Activated naive CD4-positive, alpha-beta T cell treated with anti-CD3 and anti-CD28 coated beads for 36 hours (primary cell): ENCODE measurements at regions not wholly inside any gene's neighbourhood (a gene's known extent, or its start where the extent isn't known, plus 50 kb on each side); places are given as distances from the start of the nearest gene placed in this dataset.
"Not testable (repeated sequence)": the region's sequence is repeated elsewhere in the genome, so short reads cannot be mapped to it uniquely, and the experiment has no call there.

Experiments
- CTCF ChIA-PET: fragments of 350-600 bp; sonication (Branson Sonifier 250); formaldehyde crosslinking; loops from one replicate; lab custom pipeline; 2021; ENCODE audit warnings: antibody characterized with exemption; lab: Charles Lee
- DNase-seq: peaks from one replicate; pipeline ENCODE4 v3.0.0-alpha.2; 2020
- H3K27ac Mint-ChIP-seq: one replicate; pipeline ENCODE4 v1.8.0; 2021; ENCODE audit warnings: mild to moderate bottlenecking, mixed read lengths
- H3K27me3 Mint-ChIP-seq: one replicate; pipeline ENCODE4 v1.8.0; 2021; ENCODE audit warnings: low read depth, mixed read lengths
- H3K36me3 Mint-ChIP-seq: one replicate; pipeline ENCODE4 v1.8.0; 2021; ENCODE audit warnings: low read depth, mixed read lengths
- H3K4me1 Mint-ChIP-seq: one replicate; pipeline ENCODE4 v1.8.0; 2021; ENCODE audit warnings: low read depth, mixed read lengths
- H3K4me3 Mint-ChIP-seq: one replicate; pipeline ENCODE4 v1.8.0; 2021; ENCODE audit warnings: mild to moderate bottlenecking, moderate library complexity, mixed read lengths
- H3K9me3 Mint-ChIP-seq: one replicate; pipeline ENCODE4 v1.8.0; 2021; ENCODE audit warnings: mixed read lengths
- intact Hi-C: fragments of 100-400 bp; cut with micrococcal nuclease; formaldehyde crosslinking; loops from one replicate; pipeline ENCODE4 v1.15.1; 2023

DNA sequence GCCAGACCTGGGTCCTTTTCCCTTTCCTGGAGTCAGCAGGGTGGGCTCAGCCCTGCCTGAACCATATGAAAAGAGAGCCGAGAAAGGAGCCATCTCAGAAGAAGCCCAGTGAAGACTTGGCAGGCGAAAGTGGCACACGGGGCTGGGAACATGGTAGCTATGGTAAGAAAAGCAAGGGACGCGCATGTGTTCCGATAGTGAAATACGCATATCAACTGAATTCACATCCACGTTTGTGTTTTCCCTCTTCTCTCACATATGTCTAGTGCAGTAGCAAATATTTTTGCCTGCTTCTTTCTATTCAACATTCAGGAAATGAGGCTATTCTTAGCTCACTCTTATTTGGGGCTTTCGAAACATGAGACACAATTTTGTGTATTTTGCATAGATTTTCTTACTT, 54.1 kb upstream of the PEG3 start:
- no peak for DNase-seq
- Mint-ChIP-seq H3K9me3 (peaks cover 31% of the 10 kb centered on the region), H3K36me3 (peaks cover 3% of the 10 kb centered on the region), H3K27me3 (no peaks in the 10 kb centered on the region), H3K27ac (no peak overlapping the region), H3K4me3 (no peak overlapping the region), H3K4me1 (no peaks in the 10 kb centered on the region)
- intact Hi-C loops, result no loop called here
- CTCF ChIA-PET, result no interaction called here

DNA sequence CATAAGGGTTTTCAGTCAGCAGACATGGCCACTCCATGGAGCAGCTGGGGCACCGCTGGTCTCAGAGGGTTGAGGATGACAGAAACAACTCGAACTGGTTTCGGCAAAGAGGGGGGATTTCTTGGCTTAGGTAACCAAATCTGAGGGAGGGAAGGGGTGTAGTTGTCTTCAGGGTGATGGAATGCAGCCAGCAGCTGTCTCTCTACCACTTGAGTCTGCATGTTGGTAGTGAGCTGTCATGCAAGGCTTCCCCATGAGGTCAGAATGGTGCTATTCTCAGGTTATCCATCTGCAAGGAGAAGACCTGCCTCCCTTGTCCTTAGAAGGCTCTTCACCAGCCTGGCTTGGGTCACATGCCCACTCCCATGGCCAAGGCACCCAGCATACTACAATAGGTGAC, 55.6 kb upstream of the PEG3 start:
- no peak overlapping the region for H3K4me3 Mint-ChIP-seq
- no peak overlapping the region for H3K27ac Mint-ChIP-seq
- no peaks in the 10 kb centered on the region for H3K36me3 Mint-ChIP-seq
- no peaks in the 10 kb centered on the region for H3K27me3 Mint-ChIP-seq
- intact Hi-C loops, result no loop called here
- DNase-seq, result no peak
- H3K4me1 Mint-ChIP-seq, result no peaks in the 10 kb centered on the region
- CTCF ChIA-PET, result no interaction called here
- H3K9me3 Mint-ChIP-seq, result peaks cover 36% of the 10 kb centered on the region

DNA sequence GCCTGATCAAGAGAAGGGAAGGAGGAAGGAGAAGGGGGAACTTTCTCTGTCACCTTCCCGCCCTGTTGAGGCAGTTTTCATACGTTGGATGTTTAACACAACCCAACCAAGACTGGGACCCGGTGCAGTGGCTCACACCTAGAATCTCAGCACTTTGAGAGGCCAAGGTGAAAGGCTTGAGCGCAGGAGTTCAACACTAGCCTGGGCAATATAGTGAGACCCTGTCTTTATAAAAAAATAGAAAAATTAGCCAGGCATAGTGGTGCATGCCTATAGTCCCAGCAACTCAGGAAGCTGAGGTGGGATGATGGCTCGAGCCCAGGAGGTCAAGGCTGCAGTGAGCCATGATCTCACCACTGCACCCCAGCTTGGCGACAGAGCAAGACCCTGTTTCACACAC, 59.4 kb upstream of the PEG3 start:
- intact Hi-C loops, result no loop called here
- Mint-ChIP-seq H3K4me3 (no peak overlapping the region), H3K27ac (no peak overlapping the region), H3K27me3 (no peaks in the 10 kb centered on the region), H3K36me3 (peaks cover 4% of the 10 kb centered on the region), H3K4me1 (no peaks in the 10 kb centered on the region), H3K9me3 (peaks cover 40% of the 10 kb centered on the region)
- DNase-seq, result no peak
- CTCF ChIA-PET, result no interaction called here

DNA sequence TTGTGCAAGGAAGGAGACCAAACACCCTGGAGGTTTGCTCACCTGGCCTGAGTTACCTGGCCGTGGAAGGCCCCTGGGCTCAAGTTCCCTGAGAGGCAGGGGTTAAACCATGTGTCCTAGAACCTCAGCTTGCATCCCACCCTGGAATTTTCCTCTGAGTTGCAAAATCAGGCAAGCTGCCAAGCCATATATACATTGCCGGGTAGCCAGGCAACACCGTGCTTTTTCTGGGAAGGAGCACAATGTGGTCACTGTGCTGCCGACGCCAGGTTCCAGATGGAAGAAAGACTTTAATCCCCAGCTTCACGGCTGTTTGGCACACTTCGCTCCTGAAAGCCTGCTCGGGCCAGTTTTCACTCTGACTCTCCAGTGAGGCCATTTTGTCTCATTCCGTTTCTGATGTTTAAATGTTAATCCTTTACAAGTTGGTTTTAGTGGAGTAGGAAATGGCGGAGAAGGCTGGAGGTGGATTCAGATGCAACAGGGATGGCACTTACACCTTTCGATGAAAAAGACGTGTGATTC, 60.1 kb upstream of the PEG3 start:
- CTCF ChIA-PET, result no interaction called here
- Mint-ChIP-seq H3K4me1 (no peaks in the 10 kb centered on the region), H3K4me3 (no peak overlapping the region), H3K27ac (no peak overlapping the region), H3K36me3 (peaks cover 4% of the 10 kb centered on the region), H3K9me3 (peaks cover 42% of the 10 kb centered on the region), H3K27me3 (no peaks in the 10 kb centered on the region)
- intact Hi-C loops, result no loop called here
- no peak for DNase-seq

DNA sequence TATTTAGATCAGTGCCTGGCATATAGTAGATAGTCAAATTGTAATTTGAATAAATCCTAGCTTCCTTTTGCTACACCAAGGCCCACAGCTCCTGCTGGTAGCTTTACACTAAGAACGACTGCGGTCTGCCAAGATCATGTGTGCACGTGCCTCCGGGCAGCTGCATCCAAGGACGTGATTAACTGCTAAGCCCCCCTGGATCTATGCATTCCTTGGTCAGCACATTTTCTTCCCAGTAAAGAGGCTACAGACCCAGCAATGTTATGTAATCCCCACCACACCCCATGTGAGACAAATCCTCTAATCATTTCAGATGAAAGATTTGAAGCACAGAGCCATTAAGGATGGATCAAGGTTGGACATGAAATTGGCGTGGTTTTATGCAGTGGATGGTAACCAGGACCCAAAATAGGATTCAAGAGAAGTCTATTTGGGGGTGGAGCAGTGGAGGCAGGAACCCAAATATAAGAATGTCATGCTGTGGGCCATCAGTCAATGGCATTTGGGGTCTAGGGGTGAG, 65.2 kb upstream of the PEG3 start:
- Mint-ChIP-seq H3K4me1 (no peaks in the 10 kb centered on the region), H3K27ac (no peak overlapping the region), H3K36me3 (peaks cover 6% of the 10 kb centered on the region), H3K27me3 (no peaks in the 10 kb centered on the region), H3K4me3 (no peak overlapping the region), H3K9me3 (peaks cover 46% of the 10 kb centered on the region)
- intact Hi-C loops, result no loop called here
- CTCF ChIA-PET, result no interaction called here
- DNase-seq, result no peak

DNA sequence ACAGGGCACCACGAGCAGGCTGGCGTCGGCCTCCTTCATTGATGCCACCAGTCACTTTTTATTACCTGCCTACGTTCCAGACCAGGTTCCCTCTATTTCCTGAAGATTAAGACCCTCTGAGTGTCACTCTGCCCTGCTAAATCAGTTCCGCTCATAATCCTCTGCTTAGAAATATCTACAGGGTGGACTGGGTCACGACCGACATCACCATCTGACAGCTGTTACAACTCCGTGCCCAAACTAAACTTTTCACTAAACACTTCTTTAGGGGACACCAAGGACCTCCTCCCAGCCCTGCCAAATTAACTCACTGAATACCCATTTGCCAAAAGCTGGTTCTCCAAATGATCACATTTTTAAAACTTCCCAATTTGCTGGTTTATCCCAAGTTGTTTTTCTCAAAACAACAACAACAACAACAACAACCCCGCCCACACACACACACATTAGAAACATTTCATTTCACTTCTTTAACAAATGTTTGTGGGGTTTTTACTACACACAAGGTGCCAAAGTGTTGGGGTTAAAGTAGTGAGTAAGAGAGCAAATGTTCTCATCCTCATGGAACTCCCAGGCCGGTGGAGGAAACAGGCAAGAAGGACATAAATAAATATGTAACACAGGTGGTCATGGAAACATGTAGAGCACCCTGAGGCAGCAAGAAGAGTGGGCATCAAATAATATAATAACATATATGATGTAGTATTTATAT, 72.0 kb upstream of the PEG3 start:
- peaks cover 9% of the 10 kb centered on the region for H3K36me3 Mint-ChIP-seq
- intact Hi-C loops, result no loop called here
- H3K27me3 Mint-ChIP-seq, result no peaks in the 10 kb centered on the region
- no peak overlapping the region for H3K27ac Mint-ChIP-seq
- CTCF ChIA-PET, result no interaction called here
- no peak overlapping the region for H3K4me3 Mint-ChIP-seq
- peaks cover 37% of the 10 kb centered on the region for H3K9me3 Mint-ChIP-seq
- H3K4me1 Mint-ChIP-seq, result no peaks in the 10 kb centered on the region
- DNase-seq, result no peak

DNA sequence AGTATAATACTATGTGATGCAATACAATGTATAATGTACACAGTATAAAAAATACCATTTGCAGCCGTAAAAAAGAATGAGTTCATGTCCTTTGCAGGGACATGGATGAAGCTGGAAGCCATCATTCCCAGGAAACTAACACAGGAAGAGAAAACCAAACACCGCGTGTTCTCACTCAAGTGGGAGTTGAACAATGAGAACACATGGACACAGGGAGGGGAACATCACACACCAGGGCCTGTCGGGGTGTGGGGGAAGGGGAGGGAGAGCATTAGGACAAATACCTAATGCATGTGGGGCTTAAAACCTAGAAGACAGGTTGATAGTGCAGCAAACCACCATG, 72.6 kb upstream of the PEG3 start:
- H3K4me3 Mint-ChIP-seq, H3K4me1 Mint-ChIP-seq, H3K27ac Mint-ChIP-seq, H3K36me3 Mint-ChIP-seq, H3K27me3 Mint-ChIP-seq, intact Hi-C loops, CTCF ChIA-PET, DNase-seq: not testable (repeated sequence)
- peaks cover 33% of the 10 kb centered on the region for H3K9me3 Mint-ChIP-seq

DNA sequence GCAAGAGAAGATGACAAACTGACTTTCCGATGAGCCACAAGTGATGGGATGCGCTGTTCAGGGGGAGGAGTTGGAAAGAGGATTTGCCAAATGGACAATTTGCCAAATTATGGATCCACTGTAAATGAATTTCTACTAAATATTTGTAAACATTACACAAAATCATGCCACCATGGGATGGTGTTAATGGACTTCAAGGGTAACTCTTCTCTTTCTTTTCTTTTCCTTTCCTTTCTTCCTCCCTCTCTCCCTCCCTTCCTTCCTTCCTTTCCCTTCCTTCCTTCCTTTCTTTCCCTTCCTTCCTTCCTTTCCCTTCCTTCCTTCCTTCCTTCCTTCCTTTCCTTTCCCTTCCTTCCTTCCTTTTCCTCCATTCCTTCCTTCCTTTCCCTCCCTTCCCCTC, 76.0 kb upstream of the PEG3 start:
- peaks cover 8% of the 10 kb centered on the region for H3K36me3 Mint-ChIP-seq
- CTCF ChIA-PET, result no interaction called here
- DNase-seq, result no peak
- intact Hi-C loops, result no loop called here
- no peaks in the 10 kb centered on the region for H3K4me1 Mint-ChIP-seq
- peaks cover 45% of the 10 kb centered on the region for H3K9me3 Mint-ChIP-seq
- H3K27ac Mint-ChIP-seq, result no peak overlapping the region
- no peak overlapping the region for H3K4me3 Mint-ChIP-seq
- H3K27me3 Mint-ChIP-seq, result no peaks in the 10 kb centered on the region

DNA sequence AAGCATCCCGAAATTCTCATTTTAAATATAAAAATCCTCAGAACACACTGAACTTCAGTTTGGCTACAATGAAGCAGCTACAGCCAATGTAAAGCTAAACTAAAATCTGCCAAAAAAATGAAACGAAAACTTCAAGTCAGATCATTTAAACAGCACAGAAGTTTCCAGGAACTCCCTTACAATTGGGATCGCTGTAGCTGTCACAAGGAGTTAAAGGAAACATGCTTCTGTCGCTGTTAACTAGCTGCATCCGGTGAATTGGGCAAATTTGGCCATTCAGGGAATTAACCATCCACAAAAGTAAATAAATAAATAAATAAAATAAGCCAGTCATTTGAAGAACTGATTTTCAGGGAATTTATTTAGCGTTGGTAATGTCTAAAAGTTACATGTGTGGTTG, 77.0 kb upstream of the PEG3 start:
- Mint-ChIP-seq H3K4me3 (no peak overlapping the region), H3K4me1 (no peaks in the 10 kb centered on the region), H3K27me3 (no peaks in the 10 kb centered on the region), H3K9me3 (peaks cover 38% of the 10 kb centered on the region), H3K36me3 (peaks cover 4% of the 10 kb centered on the region), H3K27ac (no peak overlapping the region)
- CTCF ChIA-PET, result no interaction called here
- DNase-seq, result no peak
- intact Hi-C loops, result no loop called here

DNA sequence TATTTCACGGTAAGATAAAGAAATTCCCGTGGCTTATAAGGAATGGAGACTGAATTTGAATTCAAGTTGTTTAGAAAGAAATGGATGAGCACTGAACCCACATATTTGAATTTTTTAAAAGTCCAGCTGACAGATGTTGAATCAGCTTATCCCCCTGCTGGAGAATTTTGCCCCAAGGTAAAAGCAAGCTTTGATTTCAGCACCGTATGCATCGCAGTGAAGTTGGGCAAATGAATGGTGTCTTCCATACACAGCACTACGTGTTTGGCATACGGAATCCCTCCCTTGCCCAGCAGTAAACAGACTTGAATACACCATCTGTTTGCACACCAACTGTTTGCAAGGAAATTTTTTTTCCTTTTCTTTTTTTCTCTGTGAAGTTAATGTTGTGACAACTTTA, 77.5 kb upstream of the PEG3 start:
- intact Hi-C loops, result no loop called here
- Mint-ChIP-seq H3K27me3 (no peaks in the 10 kb centered on the region), H3K27ac (no peak overlapping the region), H3K9me3 (peaks cover 38% of the 10 kb centered on the region), H3K4me3 (no peak overlapping the region), H3K4me1 (no peaks in the 10 kb centered on the region), H3K36me3 (peaks cover 3% of the 10 kb centered on the region)
- DNase-seq, result no peak
- CTCF ChIA-PET, result no interaction called here

DNA sequence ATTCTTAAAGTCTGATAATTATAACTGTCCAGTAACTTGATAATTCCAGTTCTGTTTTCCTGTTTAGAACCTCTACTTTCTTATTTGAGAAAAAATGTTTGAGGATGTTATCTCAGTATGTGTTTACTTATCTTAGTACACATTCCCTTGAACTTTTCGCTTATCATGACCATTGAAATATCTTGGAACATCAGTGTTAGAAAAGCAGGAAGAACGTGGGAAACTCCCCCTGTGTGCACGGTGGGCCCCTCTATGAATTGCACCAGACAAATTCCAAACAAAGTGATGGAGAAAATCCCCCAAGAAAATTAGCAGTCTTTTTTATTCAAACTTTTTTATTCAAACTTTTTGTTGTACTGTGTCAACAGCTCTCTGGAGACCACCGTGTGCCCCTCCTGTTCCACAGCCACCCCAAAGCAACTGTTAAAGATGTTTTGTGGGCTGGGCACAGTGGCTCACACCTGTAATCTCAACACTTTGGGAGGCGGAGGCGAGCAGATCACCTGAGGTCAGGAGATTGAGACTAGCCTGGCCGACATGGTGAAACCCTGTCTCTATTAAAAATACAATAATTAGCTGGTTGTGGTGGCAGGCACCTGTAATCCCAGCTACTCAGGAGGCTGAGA, 78.3 kb upstream of the PEG3 start:
- H3K36me3 Mint-ChIP-seq, result peaks cover 1% of the 10 kb centered on the region
- CTCF ChIA-PET, result no interaction called here
- no peak overlapping the region for H3K27ac Mint-ChIP-seq
- H3K4me1 Mint-ChIP-seq, result no peaks in the 10 kb centered on the region
- no peaks in the 10 kb centered on the region for H3K27me3 Mint-ChIP-seq
- H3K4me3 Mint-ChIP-seq, result no peak overlapping the region
- H3K9me3 Mint-ChIP-seq, result peaks cover 45% of the 10 kb centered on the region
- no peak for DNase-seq
- intact Hi-C loops, result no loop called here

DNA sequence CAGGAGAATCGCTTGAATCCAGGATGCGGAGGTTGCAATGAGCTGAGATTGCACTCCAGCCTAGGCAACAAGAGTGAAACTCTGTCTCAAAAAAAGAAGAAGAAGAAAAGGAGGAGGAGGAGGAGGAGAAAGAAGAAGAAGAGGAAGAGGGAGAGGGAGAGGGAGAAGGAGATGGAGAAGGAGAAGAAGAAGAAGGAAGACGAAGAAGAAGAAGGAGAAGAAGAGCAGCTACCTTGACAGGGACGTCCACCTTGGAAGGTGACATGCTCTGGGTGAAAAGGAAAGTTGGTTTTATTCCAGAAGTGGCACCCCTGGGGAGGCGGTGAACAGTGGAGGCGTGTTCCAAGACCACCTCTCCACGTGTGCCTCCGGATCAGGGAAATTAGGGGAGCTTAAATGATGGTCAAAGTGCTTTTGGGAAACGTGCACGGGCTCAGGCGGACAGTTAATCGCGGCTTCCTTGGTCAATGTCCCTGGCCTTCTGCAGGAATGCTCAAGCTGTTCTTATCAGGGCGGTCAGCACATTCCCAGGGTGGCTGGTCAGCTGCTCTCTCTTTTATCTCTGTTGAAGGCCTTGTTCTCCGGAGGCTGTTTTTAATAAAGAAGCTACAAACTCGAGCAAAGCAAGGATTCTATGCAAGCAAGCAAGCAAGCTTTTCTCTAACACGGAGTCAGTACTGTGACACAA, 78.9 kb upstream of the PEG3 start:
- Mint-ChIP-seq H3K27ac (no peak overlapping the region), H3K36me3 (peaks cover 1% of the 10 kb centered on the region), H3K27me3 (no peaks in the 10 kb centered on the region), H3K4me1 (no peaks in the 10 kb centered on the region), H3K4me3 (no peak overlapping the region), H3K9me3 (peaks cover 50% of the 10 kb centered on the region)
- CTCF ChIA-PET, result no interaction called here
- no peak for DNase-seq
- intact Hi-C loops, result no loop called here

DNA sequence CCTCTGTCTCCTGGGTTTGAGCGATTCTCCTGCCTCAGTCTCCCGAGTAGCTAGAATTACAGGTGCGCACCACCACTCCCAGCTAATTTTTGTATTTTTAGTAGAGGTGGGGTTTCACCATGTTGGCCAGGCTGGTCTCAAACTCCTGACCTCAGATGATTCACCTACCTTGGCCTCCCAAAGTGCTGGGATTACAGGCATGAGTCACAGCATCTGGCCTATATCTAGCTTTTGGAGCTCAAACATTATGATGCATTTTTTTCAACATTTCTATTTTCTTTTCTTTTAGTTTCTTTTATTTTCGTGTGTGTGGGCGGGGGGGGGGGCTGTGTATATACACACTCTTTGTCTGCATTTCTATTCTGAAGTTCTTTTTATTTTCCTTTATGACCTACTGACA, 85.6 kb upstream of the PEG3 start:
- H3K36me3 Mint-ChIP-seq, H3K4me1 Mint-ChIP-seq, H3K27me3 Mint-ChIP-seq: not testable (repeated sequence)

More for the DNA sequence above, 85.6 kb upstream of the PEG3 start:
- intact Hi-C loops, CTCF ChIA-PET, H3K4me3 Mint-ChIP-seq, DNase-seq, H3K27ac Mint-ChIP-seq: not testable (repeated sequence)
- peaks cover 38% of the 10 kb centered on the region for H3K9me3 Mint-ChIP-seq
